ENCODE measurements at regions not wholly inside any gene's neighbourhood (a gene's known extent, or its start where the extent isn't known, plus 50 kb on each side); places are given as distances from the start of the nearest gene placed in this dataset.

DNA sequence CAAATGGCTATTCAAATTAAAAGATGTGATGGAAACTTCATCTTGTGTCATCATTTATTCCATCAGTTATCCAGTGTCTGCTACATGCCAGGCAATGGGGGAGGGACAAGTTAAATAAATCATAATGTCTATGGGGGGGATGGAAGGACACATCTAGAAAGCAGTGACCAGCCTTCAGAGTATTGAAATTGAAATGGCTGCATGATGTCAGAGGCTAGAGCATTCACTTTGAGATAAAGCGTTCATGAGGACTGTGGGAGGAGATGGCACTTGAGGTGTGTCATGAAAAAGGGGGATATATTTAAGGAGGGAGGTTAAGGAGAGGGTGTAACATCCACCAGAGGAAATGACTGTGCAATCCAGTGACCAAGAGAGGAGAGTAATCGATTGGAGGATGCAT is 50.6 kb downstream of the SLIT2 start:
- Histone ChIP-seq H3K27me3 (ENCODE audit: control insufficient read depth, insufficient read depth, low read length) (no peaks in the 10 kb centered on the region), H3K9ac (ENCODE audit: low read depth, low read length) (no peak overlapping the region), H3K9me3 (ENCODE audit: control insufficient read depth, insufficient read depth, low read length) (no peaks in the 10 kb centered on the region), H3K36me3 (ENCODE audit: control insufficient read depth, insufficient read depth, low read length) (no peaks in the 10 kb centered on the region), H3K4me3 (ENCODE audit: low read depth, low read length) (no peak overlapping the region), H3K4me1 (ENCODE audit: control insufficient read depth, insufficient read depth, low read length) (no peaks in the 10 kb centered on the region), H3K27ac (ENCODE audit: low read depth, low read length) (no peak overlapping the region)

DNA sequence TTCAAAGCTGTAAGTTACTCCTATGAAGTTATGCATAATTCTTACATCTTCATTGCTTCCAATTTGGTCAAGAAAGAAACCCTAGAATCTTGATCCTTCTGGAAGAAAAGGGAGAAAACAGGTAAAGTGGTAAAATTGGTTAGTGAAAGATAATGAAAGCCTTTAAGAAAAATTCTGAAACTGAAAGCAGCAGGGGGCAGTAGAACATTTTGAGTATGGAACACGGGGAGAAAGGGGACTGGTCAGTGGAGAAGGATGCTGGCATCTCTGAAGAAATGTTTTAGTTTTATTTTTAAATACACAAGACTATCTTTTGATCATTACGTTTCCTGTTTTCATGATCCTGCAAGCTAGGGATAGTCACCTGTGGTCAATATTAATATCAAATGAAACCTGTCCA is 54.3 kb downstream of the SLIT2 start:
- Histone ChIP-seq H3K9ac (ENCODE audit: low read depth, low read length) (no peak overlapping the region), H3K36me3 (ENCODE audit: control insufficient read depth, insufficient read depth, low read length) (no peaks in the 10 kb centered on the region), H3K4me3 (ENCODE audit: low read depth, low read length) (no peak overlapping the region)

DNA sequence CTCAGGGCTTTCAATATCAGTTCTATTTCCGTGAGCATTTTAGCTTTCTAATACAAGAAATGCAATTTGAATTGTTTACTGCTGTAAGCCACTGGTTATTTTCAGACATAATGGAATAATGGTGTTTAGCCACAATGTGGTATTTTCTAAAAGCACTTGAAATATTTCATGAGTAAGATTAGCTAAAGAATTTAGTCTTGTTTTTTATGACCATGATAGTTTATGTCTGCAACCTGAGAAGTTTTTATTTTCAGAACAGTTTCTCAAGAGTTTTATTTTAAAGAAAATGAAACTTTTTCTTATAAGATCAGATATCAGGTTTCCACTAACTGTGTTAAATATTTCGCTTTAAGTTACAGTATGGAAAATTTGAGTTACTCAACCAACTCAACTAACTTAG is 60.2 kb downstream of the SLIT2 start:
- Histone ChIP-seq H3K9ac (ENCODE audit: low read depth, low read length) (no peak overlapping the region), H3K4me3 (ENCODE audit: low read depth, low read length) (no peak overlapping the region), H3K27me3 (ENCODE audit: control insufficient read depth, insufficient read depth, low read length) (no peaks in the 10 kb centered on the region), H3K27ac (ENCODE audit: low read depth, low read length) (no peak overlapping the region), H3K4me1 (ENCODE audit: control insufficient read depth, insufficient read depth, low read length) (no peaks in the 10 kb centered on the region), H3K36me3 (ENCODE audit: control insufficient read depth, insufficient read depth, low read length) (no peaks in the 10 kb centered on the region), H3K9me3 (ENCODE audit: control insufficient read depth, insufficient read depth, low read length) (no peaks in the 10 kb centered on the region)

More for the DNA sequence above, 54.3 kb downstream of the SLIT2 start:
- no peak overlapping the region for H3K27ac ChIP-seq (ENCODE audit: low read depth, low read length)
- H3K4me1 ChIP-seq (ENCODE audit: control insufficient read depth, insufficient read depth, low read length): no peaks in the 10 kb centered on the region
- H3K9me3 ChIP-seq (ENCODE audit: control insufficient read depth, insufficient read depth, low read length): no peaks in the 10 kb centered on the region
- no peaks in the 10 kb centered on the region for H3K27me3 ChIP-seq (ENCODE audit: control insufficient read depth, insufficient read depth, low read length)

DNA sequence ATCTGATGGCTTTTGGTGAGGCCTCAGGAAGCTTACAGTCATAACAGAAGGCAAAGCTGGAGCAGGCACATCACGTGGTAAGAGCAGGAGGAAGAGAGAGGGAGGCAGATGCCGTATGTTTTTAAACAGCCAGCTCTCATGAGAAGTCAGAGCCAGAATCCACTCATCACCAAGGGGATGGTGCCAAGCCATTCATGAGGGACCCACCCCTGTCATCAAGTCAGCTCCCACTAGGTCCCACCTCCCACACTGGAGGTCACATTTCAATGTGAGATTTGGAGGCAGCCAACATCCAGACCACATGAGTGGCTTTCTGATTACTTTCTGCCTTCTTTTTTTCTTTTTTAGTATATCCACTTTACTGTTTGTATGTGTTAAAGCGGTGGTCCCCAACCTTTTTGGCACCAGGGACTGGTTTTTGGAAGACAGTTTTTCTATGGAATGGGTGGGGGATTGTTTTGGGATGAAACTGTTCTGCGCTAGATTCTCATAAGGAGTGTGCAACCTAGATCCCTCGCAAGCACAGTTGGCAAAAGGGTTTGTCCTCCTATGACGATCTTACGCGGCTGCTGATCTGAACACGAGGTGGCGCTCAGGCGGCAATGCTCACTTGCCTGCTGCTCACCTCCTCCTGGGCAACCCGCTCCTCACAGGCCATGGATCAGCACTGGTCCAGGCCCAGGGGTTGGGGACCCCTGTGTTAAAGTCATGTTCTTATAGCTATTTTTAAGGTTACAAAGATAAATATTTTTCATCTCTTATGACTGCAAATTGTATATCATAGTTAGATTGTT is 61.7 kb downstream of the SLIT2 start:
- no peaks in the 10 kb centered on the region for H3K36me3 ChIP-seq (ENCODE audit: control insufficient read depth, insufficient read depth, low read length)
- H3K9ac ChIP-seq (ENCODE audit: low read depth, low read length): no peak overlapping the region
- H3K9me3 ChIP-seq (ENCODE audit: control insufficient read depth, insufficient read depth, low read length): no peaks in the 10 kb centered on the region
- no peaks in the 10 kb centered on the region for H3K27me3 ChIP-seq (ENCODE audit: control insufficient read depth, insufficient read depth, low read length)
- H3K4me1 ChIP-seq (ENCODE audit: control insufficient read depth, insufficient read depth, low read length): peaks cover 9% of the 10 kb centered on the region
- no peak overlapping the region for H3K4me3 ChIP-seq (ENCODE audit: low read depth, low read length)
- no peak overlapping the region for H3K27ac ChIP-seq (ENCODE audit: low read depth, low read length)

DNA sequence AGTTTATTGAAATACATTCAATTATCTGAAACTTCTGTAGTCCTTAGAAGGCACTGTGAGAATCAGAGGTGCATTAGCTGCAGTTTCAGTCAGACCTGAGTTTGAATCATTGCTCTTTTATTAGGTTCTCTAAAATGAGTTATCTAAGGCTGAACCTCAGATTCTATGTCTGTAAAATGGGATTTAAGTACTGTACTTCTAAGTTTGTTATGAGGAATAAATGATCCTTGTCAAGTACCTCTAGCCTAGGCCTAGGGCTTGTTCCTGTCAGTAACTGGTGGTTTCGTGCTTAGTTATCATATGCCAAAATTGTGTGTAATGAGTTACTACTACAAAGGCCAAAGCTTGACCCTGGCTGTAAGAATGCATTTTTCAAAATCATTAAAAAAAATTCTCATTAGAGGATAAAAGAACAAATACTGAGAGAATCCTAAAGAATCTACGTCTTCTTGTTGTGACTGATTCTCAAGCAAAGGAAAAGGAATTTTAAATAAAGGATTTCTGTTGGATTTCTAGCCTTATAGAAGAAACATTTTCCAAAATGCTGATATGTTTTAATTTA is 65.8 kb downstream of the SLIT2 start:
- H3K27me3 ChIP-seq (ENCODE audit: control insufficient read depth, insufficient read depth, low read length): no peaks in the 10 kb centered on the region
- H3K36me3 ChIP-seq (ENCODE audit: control insufficient read depth, insufficient read depth, low read length): no peaks in the 10 kb centered on the region
- no peaks in the 10 kb centered on the region for H3K9me3 ChIP-seq (ENCODE audit: control insufficient read depth, insufficient read depth, low read length)
- H3K4me3 ChIP-seq (ENCODE audit: low read depth, low read length): no peak overlapping the region
- peaks cover 14% of the 10 kb centered on the region for H3K4me1 ChIP-seq (ENCODE audit: control insufficient read depth, insufficient read depth, low read length)
- no peak overlapping the region for H3K27ac ChIP-seq (ENCODE audit: low read depth, low read length)
- no peak overlapping the region for H3K9ac ChIP-seq (ENCODE audit: low read depth, low read length)

DNA sequence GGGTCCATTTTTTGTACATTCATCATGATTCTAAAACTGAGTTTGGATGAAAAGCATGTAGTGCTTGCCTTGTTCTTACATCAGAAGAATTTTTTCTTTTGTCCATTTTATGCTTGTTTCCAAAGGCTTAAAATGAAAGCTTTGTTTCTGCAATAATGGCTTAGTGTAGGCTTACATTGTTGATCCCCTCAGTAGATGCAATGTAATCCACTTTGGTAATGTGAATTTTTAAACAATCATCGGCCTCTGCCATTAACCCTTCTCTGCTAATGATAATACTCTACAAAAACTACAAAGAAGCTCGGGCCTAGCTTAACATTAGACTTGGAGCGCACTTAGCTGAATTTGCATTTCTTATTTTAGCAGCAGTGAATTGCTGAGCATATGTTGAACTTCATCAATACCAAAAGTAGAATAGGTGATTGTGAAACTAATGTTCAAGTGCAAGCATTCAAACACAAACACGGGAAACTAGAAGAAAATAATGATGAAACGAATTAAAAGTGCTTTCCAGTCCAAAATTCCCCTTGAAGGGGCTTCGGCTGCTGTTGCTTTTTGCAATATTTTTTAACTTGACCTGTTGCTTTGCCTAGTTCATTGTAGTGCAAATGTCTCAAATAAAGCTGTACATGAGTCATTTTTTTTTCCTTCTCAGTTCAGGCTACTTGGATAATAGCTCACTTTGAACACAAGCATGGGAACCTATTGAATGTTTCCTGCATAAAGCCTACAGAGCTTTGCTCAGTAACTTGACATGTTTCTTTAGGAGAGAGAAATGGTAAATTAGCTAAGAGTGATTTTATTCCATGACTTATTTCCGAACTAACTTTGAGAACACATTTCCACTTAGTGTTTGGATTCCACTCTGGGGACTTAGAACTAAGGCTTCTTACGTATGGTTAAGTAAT is 66.5 kb downstream of the SLIT2 start:
- Histone ChIP-seq H3K4me3 (ENCODE audit: low read depth, low read length) (no peak overlapping the region), H3K9ac (ENCODE audit: low read depth, low read length) (no peak overlapping the region), H3K4me1 (ENCODE audit: control insufficient read depth, insufficient read depth, low read length) (peaks cover 14% of the 10 kb centered on the region), H3K27me3 (ENCODE audit: control insufficient read depth, insufficient read depth, low read length) (no peaks in the 10 kb centered on the region), H3K36me3 (ENCODE audit: control insufficient read depth, insufficient read depth, low read length) (no peaks in the 10 kb centered on the region), H3K9me3 (ENCODE audit: control insufficient read depth, insufficient read depth, low read length) (no peaks in the 10 kb centered on the region), H3K27ac (ENCODE audit: low read depth, low read length) (peak overlapping the region; percentile 49)

DNA sequence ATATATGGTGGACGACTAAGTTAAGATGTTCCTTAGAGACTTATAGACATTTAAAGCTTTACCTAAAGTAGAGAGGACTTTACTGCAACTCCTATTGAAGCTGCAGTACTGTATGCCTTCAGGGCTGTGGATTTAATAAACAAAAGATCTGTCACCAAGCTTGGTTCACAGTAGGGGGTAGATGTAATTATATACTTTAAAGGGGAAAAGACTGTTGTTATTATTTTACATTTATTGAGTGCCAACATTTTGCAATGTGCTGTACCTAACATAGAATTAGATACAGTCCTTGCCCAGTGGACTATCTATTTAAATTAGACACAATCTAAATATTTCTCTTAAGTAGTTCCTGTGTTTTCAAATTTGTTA is 67.2 kb downstream of the SLIT2 start:
- H3K4me3 ChIP-seq (ENCODE audit: low read depth, low read length): no peak overlapping the region
- no peak overlapping the region for H3K27ac ChIP-seq (ENCODE audit: low read depth, low read length)
- H3K27me3 ChIP-seq (ENCODE audit: control insufficient read depth, insufficient read depth, low read length): no peaks in the 10 kb centered on the region
- H3K36me3 ChIP-seq (ENCODE audit: control insufficient read depth, insufficient read depth, low read length): no peaks in the 10 kb centered on the region
- peaks cover 14% of the 10 kb centered on the region for H3K4me1 ChIP-seq (ENCODE audit: control insufficient read depth, insufficient read depth, low read length)
- no peaks in the 10 kb centered on the region for H3K9me3 ChIP-seq (ENCODE audit: control insufficient read depth, insufficient read depth, low read length)
- H3K9ac ChIP-seq (ENCODE audit: low read depth, low read length): no peak overlapping the region

DNA sequence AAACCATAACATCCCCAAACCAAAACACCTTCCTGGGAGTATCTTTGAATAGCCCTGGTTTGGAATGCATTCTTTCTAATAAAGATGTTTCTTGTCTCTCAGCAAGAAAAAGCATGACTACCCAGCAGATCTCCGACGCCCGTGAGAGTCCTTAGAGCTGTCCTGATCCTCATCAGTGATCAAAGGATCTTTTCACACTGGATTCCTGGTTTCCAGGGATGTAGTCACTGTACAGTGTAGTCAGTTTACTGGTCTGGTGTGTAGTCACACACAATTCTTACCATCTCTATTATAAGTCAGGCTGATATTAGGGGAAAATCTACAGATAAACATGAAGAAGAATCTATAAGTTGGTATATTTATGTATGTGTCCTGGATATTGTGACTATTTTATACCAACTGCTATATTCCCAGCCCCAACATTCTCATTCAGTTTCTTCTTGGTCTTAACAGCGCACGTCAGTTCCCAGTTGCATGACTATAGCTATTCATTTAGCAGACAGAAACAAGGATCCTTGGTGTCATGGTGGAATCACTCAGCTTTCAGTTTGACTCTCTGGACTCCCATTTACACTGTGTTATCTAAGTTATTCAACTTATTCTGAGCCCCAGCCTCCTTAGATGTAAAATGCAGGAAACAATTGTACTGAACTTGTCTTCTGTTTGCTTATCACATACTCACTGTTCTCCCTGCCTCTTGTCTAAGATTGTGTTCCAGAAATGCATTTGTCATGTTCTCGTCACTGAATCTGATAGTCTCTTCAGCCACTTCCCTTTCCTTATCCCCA is 68.3 kb downstream of the SLIT2 start:
- Histone ChIP-seq H3K4me1 (ENCODE audit: control insufficient read depth, insufficient read depth, low read length) (peaks cover 14% of the 10 kb centered on the region), H3K9ac (ENCODE audit: low read depth, low read length) (no peak overlapping the region), H3K4me3 (ENCODE audit: low read depth, low read length) (no peak overlapping the region)

DNA sequence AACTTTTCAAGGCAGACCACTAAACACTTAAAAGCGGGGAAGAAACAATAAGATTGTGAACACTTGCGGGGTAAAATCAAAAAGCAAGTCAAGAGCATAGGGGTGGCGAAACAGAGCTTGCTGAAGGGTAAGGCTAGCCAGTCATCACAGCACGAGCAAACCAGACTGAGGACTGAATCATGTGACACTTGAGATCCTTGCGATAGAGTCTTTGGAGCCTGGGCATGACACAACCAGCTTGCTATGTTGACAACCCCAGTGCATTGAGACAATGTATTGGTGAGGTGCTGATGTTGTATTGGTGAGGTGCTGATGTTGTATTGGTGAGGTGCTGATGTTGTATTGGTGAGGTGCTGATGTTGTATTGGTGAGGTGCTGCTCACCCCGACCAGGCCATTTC is 72.3 kb downstream of the SLIT2 start:
- Histone ChIP-seq H3K4me3 (ENCODE audit: low read depth, low read length) (no peak overlapping the region), H3K27me3 (ENCODE audit: control insufficient read depth, insufficient read depth, low read length) (no peaks in the 10 kb centered on the region), H3K9ac (ENCODE audit: low read depth, low read length) (no peak overlapping the region), H3K4me1 (ENCODE audit: control insufficient read depth, insufficient read depth, low read length) (no peaks in the 10 kb centered on the region), H3K27ac (ENCODE audit: low read depth, low read length) (no peak overlapping the region), H3K9me3 (ENCODE audit: control insufficient read depth, insufficient read depth, low read length) (no peaks in the 10 kb centered on the region), H3K36me3 (ENCODE audit: control insufficient read depth, insufficient read depth, low read length) (no peaks in the 10 kb centered on the region)

More for the DNA sequence above, 68.3 kb downstream of the SLIT2 start:
- Histone ChIP-seq H3K27ac (ENCODE audit: low read depth, low read length) (no peak overlapping the region), H3K9me3 (ENCODE audit: control insufficient read depth, insufficient read depth, low read length) (no peaks in the 10 kb centered on the region), H3K27me3 (ENCODE audit: control insufficient read depth, insufficient read depth, low read length) (no peaks in the 10 kb centered on the region), H3K36me3 (ENCODE audit: control insufficient read depth, insufficient read depth, low read length) (no peaks in the 10 kb centered on the region)

DNA sequence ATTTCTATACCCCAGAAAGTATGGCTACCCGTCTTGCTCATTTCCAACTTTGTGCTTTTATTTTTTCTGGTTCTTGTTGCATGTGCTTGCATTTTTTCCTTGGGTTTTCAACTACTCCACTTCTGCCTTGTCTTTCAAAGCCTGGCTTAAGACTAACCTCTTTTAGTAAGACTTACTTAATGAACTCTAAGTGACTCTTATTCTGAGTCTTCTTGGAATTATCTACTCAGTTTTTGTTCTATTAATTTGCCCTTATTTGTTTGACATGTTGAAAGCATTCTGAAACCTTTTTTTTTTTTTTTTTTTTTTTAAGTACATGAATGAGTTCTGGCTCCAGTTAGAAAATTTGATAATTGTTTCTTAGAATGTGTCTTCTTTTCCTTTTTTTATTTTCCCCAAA is 74.8 kb downstream of the SLIT2 start:
- no peak overlapping the region for H3K4me3 ChIP-seq (ENCODE audit: low read depth, low read length)
- no peaks in the 10 kb centered on the region for H3K9me3 ChIP-seq (ENCODE audit: control insufficient read depth, insufficient read depth, low read length)
- no peaks in the 10 kb centered on the region for H3K27me3 ChIP-seq (ENCODE audit: control insufficient read depth, insufficient read depth, low read length)
- no peak overlapping the region for H3K9ac ChIP-seq (ENCODE audit: low read depth, low read length)
- H3K27ac ChIP-seq (ENCODE audit: low read depth, low read length): no peak overlapping the region
- H3K4me1 ChIP-seq (ENCODE audit: control insufficient read depth, insufficient read depth, low read length): no peaks in the 10 kb centered on the region; the same call in 1 of the 2 replicates
- no peaks in the 10 kb centered on the region for H3K36me3 ChIP-seq (ENCODE audit: control insufficient read depth, insufficient read depth, low read length)
